Peyer's patch (tissue), 4 donors: ENCODE measurements at regions not wholly inside any gene's neighbourhood (a gene's known extent, or its start where the extent isn't known, plus 50 kb on each side); places are given as distances from the start of the nearest gene placed in this dataset.

Experiments
- DNase-seq, 3 donors: peaks; one replicate each; pipeline ENCODE4 v3.0.0-alpha.2; 2017 to 2019
- H3K27ac ChIP-seq, 4 donors: fragments of 200-600 bp; sonication (generic); one replicate each; pipeline ENCODE4 v1.5.1; 2016 to 2019
- H3K27me3 ChIP-seq, 2 donors: fragments of 200-600 bp; sonication (generic); one replicate each; pipeline ENCODE4 v1.5.1; 2019
- H3K36me3 ChIP-seq, 3 donors: fragments of 200-600 bp; sonication (generic); one replicate each; pipeline ENCODE4 v1.5.1; 2016 to 2019
- H3K4me1 ChIP-seq, 4 donors: fragments of 200-600 bp; sonication (generic); one replicate each; pipeline ENCODE4 v1.5.1; 2016 to 2019
- H3K4me3 ChIP-seq, 4 donors: fragments of 200-600 bp; sonication (generic); 1 replicate in 3 of 4; 2 replicates in 1 of 4; pipeline ENCODE4 v1.5.1; 2016 to 2019; ENCODE audit warnings: mild to moderate bottlenecking in 1 of 4
- H3K9me3 ChIP-seq, 4 donors: fragments of 200-600 bp; sonication (generic); one replicate each; pipeline ENCODE4 v1.5.1; 2016 to 2019; ENCODE audit warnings: mild to moderate bottlenecking in 1 of 4
- POLR2A ChIP-seq, 2 donors: fragments of 450-650 bp; IDR thresholded peaks; one replicate each; pipeline ENCODE4 v1.5.1; 2017; ENCODE audit warnings: antibody characterized with exemption in 2 of 2, mild to moderate bottlenecking in 2 of 2, moderate library complexity in 2 of 2
- TF ChIP-seq, protein P1 (sequence below), 6 experiments: fragments of 450-650 bp in 4 of 6; fragments of 200-600 bp in 2 of 6; sonication (generic) in 1 of 6; IDR thresholded peaks; one replicate each; pipeline ENCODE4 v1.5.1; 2017 to 2019; ENCODE audit warnings: antibody characterized with exemption in 6 of 6, mild to moderate bottlenecking in 3 of 6, moderate library complexity in 1 of 6

DNA sequence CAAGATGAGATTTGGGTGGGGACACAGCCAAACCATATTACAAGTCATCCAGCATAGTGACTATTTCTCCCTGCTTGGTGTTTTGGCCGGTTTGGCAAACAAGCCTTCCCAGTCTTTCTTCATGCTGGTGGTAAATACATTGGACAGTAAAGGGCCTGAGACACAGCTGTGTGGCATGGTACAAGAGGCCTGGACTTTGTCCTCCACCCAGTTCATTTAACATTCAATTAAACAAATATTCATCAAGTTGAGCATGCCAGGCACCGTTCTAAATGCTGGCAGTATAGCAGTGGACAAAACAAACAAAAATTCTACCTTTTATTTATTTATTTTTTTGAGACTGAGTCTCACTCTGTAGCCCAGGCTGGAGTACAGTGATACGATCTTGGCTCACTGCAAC is 62.7 kb upstream of the SLC28A3 start:
- TF ChIP-seq POLR2A (IDR thresholded peaks at IDR 0.05) = no peak
- TF ChIP-seq, protein P1, sequence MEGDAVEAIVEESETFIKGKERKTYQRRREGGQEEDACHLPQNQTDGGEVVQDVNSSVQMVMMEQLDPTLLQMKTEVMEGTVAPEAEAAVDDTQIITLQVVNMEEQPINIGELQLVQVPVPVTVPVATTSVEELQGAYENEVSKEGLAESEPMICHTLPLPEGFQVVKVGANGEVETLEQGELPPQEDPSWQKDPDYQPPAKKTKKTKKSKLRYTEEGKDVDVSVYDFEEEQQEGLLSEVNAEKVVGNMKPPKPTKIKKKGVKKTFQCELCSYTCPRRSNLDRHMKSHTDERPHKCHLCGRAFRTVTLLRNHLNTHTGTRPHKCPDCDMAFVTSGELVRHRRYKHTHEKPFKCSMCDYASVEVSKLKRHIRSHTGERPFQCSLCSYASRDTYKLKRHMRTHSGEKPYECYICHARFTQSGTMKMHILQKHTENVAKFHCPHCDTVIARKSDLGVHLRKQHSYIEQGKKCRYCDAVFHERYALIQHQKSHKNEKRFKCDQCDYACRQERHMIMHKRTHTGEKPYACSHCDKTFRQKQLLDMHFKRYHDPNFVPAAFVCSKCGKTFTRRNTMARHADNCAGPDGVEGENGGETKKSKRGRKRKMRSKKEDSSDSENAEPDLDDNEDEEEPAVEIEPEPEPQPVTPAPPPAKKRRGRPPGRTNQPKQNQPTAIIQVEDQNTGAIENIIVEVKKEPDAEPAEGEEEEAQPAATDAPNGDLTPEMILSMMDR (IDR thresholded peaks at IDR 0.05) = no peak
- Histone ChIP-seq H3K9me3 (no peaks in the 10 kb centered on the region), H3K36me3 (no peaks in the 10 kb centered on the region), H3K27ac (no peak overlapping the region), H3K4me1 (no peaks in the 10 kb centered on the region), H3K4me3 (no peak overlapping the region), H3K27me3 (no peaks in the 10 kb centered on the region)
- no peak for DNase-seq

DNA sequence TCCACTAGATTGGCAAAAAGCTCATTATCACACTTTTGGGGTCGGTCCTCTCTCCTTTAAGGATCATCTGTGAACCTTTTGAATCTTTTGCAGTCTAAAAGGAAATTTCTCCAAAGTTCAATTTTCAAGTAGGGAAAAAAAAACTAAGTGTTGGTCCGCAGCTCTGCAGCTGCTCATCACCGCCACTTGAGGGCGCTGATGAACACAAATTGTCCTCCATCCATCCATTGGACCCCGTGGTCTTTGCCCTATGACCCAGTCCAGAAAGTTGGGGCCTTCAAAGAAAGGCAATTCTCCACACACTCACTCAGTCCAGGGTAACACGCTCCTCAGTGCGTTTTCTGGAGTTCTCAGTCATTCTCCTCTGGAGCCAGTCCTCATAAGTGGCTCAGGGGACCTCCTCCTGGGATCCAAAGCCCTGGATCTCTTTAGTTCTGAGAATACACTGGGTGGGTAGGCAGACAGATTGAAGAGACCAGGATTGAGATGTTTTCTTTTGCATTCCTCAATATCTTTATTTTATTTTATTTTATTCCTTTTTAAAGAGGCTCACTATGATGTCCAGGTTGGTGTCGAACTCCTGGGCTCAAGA is 63.6 kb upstream of the SLC28A3 start:
- Histone ChIP-seq H3K9me3 (no peaks in the 10 kb centered on the region), H3K27ac (no peak overlapping the region), H3K4me3 (no peak overlapping the region), H3K36me3 (no peaks in the 10 kb centered on the region), H3K4me1 (no peaks in the 10 kb centered on the region), H3K27me3 (no peaks in the 10 kb centered on the region)
- TF ChIP-seq, protein P1 (IDR thresholded peaks at IDR 0.05) = peak in 2 of 6 experiments; percentile 12 to 25
- no peak for TF ChIP-seq POLR2A (IDR thresholded peaks at IDR 0.05)
- DNase-seq = no peak

DNA sequence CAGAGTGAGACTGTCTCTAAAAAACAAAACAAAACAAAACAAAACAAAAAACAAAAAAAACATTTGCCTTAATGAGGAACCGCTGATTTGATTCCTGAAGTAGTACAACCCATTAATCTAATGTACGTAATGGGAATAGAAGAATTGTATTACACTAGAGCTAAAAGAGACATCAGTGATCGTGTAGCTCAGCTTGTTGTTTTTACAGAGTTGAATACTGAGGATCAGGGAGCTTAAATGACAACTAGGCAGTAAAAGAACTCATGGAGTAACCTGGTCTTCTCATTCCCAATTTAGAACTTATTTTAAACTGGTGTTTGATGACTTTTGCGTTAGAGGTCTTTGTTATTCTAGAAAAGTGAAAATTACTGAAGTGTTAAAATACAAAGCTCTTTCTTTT is 65.1 kb upstream of the SLC28A3 start:
- Histone ChIP-seq H3K9me3 (no peaks in the 10 kb centered on the region), H3K4me1 (no peaks in the 10 kb centered on the region), H3K36me3 (no peaks in the 10 kb centered on the region), H3K4me3 (no peak overlapping the region), H3K27me3 (no peaks in the 10 kb centered on the region), H3K27ac (no peak overlapping the region)
- no peak for DNase-seq
- no peak for TF ChIP-seq POLR2A (IDR thresholded peaks at IDR 0.05)
- TF ChIP-seq, protein P1 (IDR thresholded peaks at IDR 0.05) = no peak

DNA sequence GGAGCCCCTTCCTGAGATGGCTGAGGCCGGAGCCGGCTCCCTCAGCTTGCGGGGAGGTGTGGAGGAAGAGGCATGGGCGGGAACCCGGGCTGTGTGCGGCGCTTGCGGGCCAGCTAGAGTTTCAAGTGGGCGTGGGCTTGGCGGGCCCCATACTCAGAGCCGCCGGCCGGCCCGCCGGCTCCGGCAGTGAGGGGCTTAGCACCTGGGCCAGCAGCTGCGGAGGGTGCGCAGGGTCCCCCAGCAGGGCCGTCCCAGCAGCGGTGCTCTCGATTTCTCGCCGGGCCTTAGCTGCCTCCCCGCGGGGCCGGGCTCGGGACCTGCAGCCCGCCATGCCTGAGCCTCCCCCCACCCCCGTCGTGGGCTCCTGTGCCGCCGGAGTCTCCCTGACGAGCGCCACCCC is 67.9 kb upstream of the SLC28A3 start:
- no peaks in the 10 kb centered on the region for H3K9me3 ChIP-seq
- no peak for TF ChIP-seq POLR2A (IDR thresholded peaks at IDR 0.05)
- TF ChIP-seq, protein P1 (IDR thresholded peaks at IDR 0.05) = no peak
- no peaks in the 10 kb centered on the region for H3K36me3 ChIP-seq
- no peaks in the 10 kb centered on the region for H3K27me3 ChIP-seq
- H3K4me3 ChIP-seq = no peak overlapping the region
- H3K4me1 ChIP-seq = no peaks in the 10 kb centered on the region
- no peak for DNase-seq
- H3K27ac ChIP-seq = no peak overlapping the region

DNA sequence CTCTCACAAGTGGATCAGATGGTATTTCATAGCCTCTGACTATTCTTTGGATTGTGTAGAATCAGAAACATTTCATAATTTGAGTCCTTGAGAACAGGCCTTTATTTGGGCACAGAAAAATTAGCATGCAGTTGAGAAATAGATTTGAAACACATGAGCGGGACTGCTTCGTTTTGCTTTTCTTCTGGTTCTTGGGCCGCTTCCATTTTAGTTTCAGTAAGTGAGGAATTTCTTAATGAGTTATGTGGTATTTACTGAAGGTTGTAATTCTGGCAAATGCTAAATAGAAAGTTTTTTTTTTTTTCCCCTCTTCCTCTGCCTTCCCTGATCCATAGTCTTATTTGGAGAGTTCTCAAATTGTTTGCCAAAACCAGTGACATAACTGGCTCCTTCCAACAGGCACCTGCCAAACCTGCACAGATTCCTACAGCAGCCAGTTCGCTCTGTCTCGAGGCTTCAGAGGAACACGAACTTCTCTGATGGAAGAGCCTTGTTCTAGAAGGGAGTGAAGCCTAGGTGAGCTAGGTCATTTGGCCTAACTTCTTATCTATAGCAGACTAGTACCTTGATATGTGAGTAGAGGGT is 71.2 kb upstream of the SLC28A3 start:
- H3K4me1 ChIP-seq = no peaks in the 10 kb centered on the region
- no peak for DNase-seq
- no peaks in the 10 kb centered on the region for H3K36me3 ChIP-seq
- no peak for TF ChIP-seq POLR2A (IDR thresholded peaks at IDR 0.05)
- TF ChIP-seq, protein P1 (IDR thresholded peaks at IDR 0.05) = no peak
- no peaks in the 10 kb centered on the region for H3K9me3 ChIP-seq
- no peaks in the 10 kb centered on the region for H3K27me3 ChIP-seq
- no peak overlapping the region for H3K27ac ChIP-seq
- no peak overlapping the region for H3K4me3 ChIP-seq
